Esophagus squamous epithelium (tissue), 5 donors: ENCODE measurements at regions not wholly inside any gene's neighbourhood (a gene's known extent, or its start where the extent isn't known, plus 50 kb on each side); places are given as distances from the start of the nearest gene placed in this dataset.
A peak's percentile ranks its signal among the peaks of the same experiment; 100 is the strongest.

Experiments
- DNase-seq: peaks from one replicate; lab custom pipeline; 2025; lab: John Stamatoyannopoulos, UW
- H3K27ac ChIP-seq, 4 donors: fragments of 200-600 bp; sonication (generic); one replicate each; pipeline ENCODE4 v1.5.1; 2016 to 2019; ENCODE audit warnings: mild to moderate bottlenecking in 1 of 4
- H3K27me3 ChIP-seq, 4 donors: fragments of 200-600 bp; sonication (generic); 1 replicate in 3 of 4; 2 replicates in 1 of 4; pipeline versions ENCODE4 v1.5.1 to v1.6.0; 2017 to 2021; ENCODE audit warnings: antibody characterized with exemption in 1 of 4
- H3K36me3 ChIP-seq, 3 donors: fragments of 200-600 bp; sonication (generic); one replicate each; pipeline ENCODE4 v1.5.1; 2016 to 2019
- H3K4me1 ChIP-seq, 3 donors: fragments of 200-600 bp; sonication (generic); one replicate each; pipeline ENCODE4 v1.5.1; 2017 to 2019
- H3K4me3 ChIP-seq, 4 donors: fragments of 200-600 bp; sonication (generic); 1 replicate in 3 of 4; 2 replicates in 1 of 4; pipeline ENCODE4 v1.5.1; 2016 to 2019; ENCODE audit warnings: mild to moderate bottlenecking in 2 of 4, moderate library complexity in 1 of 4
- H3K9me3 ChIP-seq, 3 donors: fragments of 200-600 bp; sonication (generic); one replicate each; pipeline ENCODE4 v1.5.1; 2016 to 2019
- CTCF ChIP-seq, 6 experiments: fragments of 450-650 bp in 4 of 6; fragments of 200-600 bp in 2 of 6; sonication (generic) in 2 of 6; IDR thresholded peaks; one replicate each; pipeline ENCODE4 v1.5.1; 2016 to 2019; ENCODE audit warnings: antibody characterized with exemption in 6 of 6, mild to moderate bottlenecking in 4 of 6, moderate library complexity in 4 of 6
- POLR2A ChIP-seq, 4 donors: fragments of 450-650 bp; IDR thresholded peaks; one replicate each; pipeline ENCODE4 v1.6.1; 2017; ENCODE audit warnings: antibody characterized with exemption in 4 of 4, mild to moderate bottlenecking in 4 of 4, moderate library complexity in 3 of 4
- WGBS, 2 donors: methylation state at CpG; one replicate each; pipeline ENCODE4 v1.1.5; 2018; 5-methylcytosine and 5-hydroxymethylcytosine counted together
- intact Hi-C: fragments of 100-400 bp; cut with DNase I; formaldehyde crosslinking; loops from one replicate; pipeline ENCODE4 v1.15.0; 2022
- donor health status: DM: yes; HTN: yes; CAD: no.

- WGBS, 2 donors, result 61 to 73% methylated on average over 3 to 4 of the region's 4 CpGs
- no peak overlapping the region for H3K27ac ChIP-seq
- no peaks in the 10 kb centered on the region for H3K27me3 ChIP-seq
- no peaks in the 10 kb centered on the region for H3K36me3 ChIP-seq
- no peak for DNase-seq
- no peaks in the 10 kb centered on the region for H3K9me3 ChIP-seq
- intact Hi-C loops, result no loop called here
- no peaks in the 10 kb centered on the region for H3K4me1 ChIP-seq
- no peak overlapping the region for H3K4me3 ChIP-seq
- no peak for TF ChIP-seq CTCF (IDR thresholded peaks at IDR 0.05)
- no peak for TF ChIP-seq POLR2A (IDR thresholded peaks at IDR 0.05)
Measured at GRCh38 chr16:74117798-74118197, 178.8 kb upstream of the PSMD7 start.

DNA sequence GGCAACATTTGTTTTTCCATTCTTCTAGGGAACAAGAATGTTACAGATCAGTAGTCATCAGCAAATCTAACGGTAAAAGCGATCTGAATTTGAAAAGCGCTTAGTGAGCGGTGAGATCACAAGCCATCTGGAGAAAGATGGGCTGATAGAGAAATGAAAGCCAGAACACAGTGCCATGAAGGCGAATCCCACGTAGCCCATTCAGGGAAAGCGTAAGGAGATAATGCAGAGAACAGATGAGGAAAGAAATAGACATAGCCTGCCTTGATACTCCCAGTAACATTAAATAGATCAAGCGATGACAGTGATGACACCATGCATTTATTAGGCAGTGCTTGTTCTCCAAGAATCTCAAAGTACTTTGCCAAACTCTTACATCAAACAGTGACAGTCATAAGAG is 183.1 kb upstream of the PSMD7 start:
- H3K4me3 ChIP-seq, result no peak overlapping the region
- H3K4me1 ChIP-seq, result no peaks in the 10 kb centered on the region
- no peak for TF ChIP-seq CTCF (IDR thresholded peaks at IDR 0.05)
- no peak for TF ChIP-seq POLR2A (IDR thresholded peaks at IDR 0.05)
- WGBS, 2 donors, result 83 to 90% methylated on average over 8 of the region's 8 CpGs
- no peaks in the 10 kb centered on the region for H3K9me3 ChIP-seq
- no peak for DNase-seq
- intact Hi-C loops, result no loop called here
- no peaks in the 10 kb centered on the region for H3K27me3 ChIP-seq
- H3K27ac ChIP-seq, result no peak overlapping the region
- no peaks in the 10 kb centered on the region for H3K36me3 ChIP-seq

DNA sequence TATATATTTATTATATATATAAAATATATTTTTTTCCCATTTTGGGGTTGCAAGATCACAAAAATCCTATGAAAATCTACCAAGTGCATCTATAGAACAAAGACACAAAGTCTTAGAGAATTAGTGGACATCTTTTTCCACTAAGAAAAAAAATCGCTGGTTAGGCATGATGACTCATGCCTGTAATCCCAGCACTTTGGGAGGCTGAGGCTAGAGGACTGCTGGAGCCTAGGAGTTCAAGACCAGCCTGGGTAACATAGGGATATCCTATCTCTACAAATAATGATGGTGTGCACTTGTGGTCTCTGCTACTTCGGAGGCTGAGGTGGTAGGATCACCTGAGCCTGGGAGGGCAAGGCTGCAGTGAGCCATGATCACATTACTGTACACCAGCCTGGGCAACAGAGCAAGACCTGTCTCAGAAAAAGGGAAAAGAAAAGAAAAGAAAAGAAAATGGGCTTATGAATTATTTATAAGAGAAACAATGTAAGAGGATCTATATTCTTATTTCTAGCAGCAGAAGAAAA is 185.1 kb upstream of the PSMD7 start:
- Histone ChIP-seq H3K4me3 (no peak overlapping the region), H3K27me3 (no peaks in the 10 kb centered on the region), H3K4me1 (peaks cover 0 to 10% (median 0%) of the 10 kb centered on the region in 3 donors), H3K9me3 (no peaks in the 10 kb centered on the region), H3K27ac (no peak overlapping the region), H3K36me3 (no peaks in the 10 kb centered on the region)
- TF ChIP-seq CTCF (IDR thresholded peaks at IDR 0.05) (no peak), POLR2A (IDR thresholded peaks at IDR 0.05) (no peak)
- intact Hi-C loops, result no loop called here
- no peak for DNase-seq
- WGBS, 2 donors, result 65% methylated on average over 2 of the region's 2 CpGs

- peak overlapping the region in 1 of 4 donors; percentile 33 for H3K4me3 ChIP-seq
- no peak overlapping the region for H3K27ac ChIP-seq
- H3K36me3 ChIP-seq, result no peaks in the 10 kb centered on the region
- no peak for DNase-seq
- WGBS, 2 donors, result 41 to 43% methylated on average over 18 of the region's 18 CpGs
- no peaks in the 10 kb centered on the region for H3K9me3 ChIP-seq
- H3K4me1 ChIP-seq, result peaks cover 0 to 10% (median 0%) of the 10 kb centered on the region in 3 donors
- no peak for TF ChIP-seq POLR2A (IDR thresholded peaks at IDR 0.05)
- TF ChIP-seq CTCF (IDR thresholded peaks at IDR 0.05), result peak in 5 of 6 experiments; percentile 12 to 53 (median 44)
- H3K27me3 ChIP-seq, result no peaks in the 10 kb centered on the region
- intact Hi-C loops, result no loop called here
Measured at GRCh38 chr16:74107795-74108610, 188.6 kb upstream of the PSMD7 start.

DNA sequence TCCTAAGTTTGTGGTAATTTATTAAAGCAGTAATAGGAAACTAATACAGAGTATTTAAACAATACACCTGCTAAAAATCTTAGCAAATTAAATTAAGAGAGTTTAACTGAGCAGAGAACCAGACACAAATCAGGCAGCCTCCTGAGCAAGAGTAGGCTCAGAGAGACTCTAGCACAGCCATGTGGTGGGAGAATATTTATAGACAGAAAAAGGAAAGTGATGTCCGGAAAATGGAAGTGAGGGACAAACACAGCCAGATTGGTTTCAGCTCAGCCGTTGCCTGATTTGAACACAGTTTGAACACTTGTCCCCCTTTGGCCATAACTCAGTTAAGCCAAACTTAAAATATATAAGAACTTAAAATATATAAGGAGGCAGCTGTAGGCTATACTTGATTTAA is 192.6 kb upstream of the PSMD7 start:
- Histone ChIP-seq H3K27ac (no peak overlapping the region), H3K4me3 (no peak overlapping the region), H3K27me3 (no peaks in the 10 kb centered on the region), H3K9me3 (no peaks in the 10 kb centered on the region), H3K36me3 (no peaks in the 10 kb centered on the region), H3K4me1 (peaks cover 0 to 10% (median 0%) of the 10 kb centered on the region in 3 donors)
- TF ChIP-seq CTCF (IDR thresholded peaks at IDR 0.05), result no peak
- no peak for TF ChIP-seq POLR2A (IDR thresholded peaks at IDR 0.05)
- no peak for DNase-seq
- 32 to 39% methylated on average over 2 of the region's 2 CpGs for whole genome bisulfite sequencing, 2 donors
- intact Hi-C loops, result no loop called here
